Peyer's patch (tissue), 4 donors: ENCODE measurements at regions not wholly inside any gene's neighbourhood (a gene's known extent, or its start where the extent isn't known, plus 50 kb on each side); places are given as distances from the start of the nearest gene placed in this dataset.

Experiments used
- CTCF ChIP-seq, 6 experiments: fragments of 450-650 bp in 4 of 6; fragments of 200-600 bp in 2 of 6; sonication (generic) in 1 of 6; IDR thresholded peaks; one replicate each; pipeline ENCODE4 v1.5.1; 2017 to 2019; ENCODE audit warnings: antibody characterized with exemption in 6 of 6, mild to moderate bottlenecking in 3 of 6, moderate library complexity in 1 of 6
- POLR2A ChIP-seq, 2 donors: fragments of 450-650 bp; IDR thresholded peaks; one replicate each; pipeline ENCODE4 v1.5.1; 2017; ENCODE audit warnings: antibody characterized with exemption in 2 of 2, mild to moderate bottlenecking in 2 of 2, moderate library complexity in 2 of 2

DNA sequence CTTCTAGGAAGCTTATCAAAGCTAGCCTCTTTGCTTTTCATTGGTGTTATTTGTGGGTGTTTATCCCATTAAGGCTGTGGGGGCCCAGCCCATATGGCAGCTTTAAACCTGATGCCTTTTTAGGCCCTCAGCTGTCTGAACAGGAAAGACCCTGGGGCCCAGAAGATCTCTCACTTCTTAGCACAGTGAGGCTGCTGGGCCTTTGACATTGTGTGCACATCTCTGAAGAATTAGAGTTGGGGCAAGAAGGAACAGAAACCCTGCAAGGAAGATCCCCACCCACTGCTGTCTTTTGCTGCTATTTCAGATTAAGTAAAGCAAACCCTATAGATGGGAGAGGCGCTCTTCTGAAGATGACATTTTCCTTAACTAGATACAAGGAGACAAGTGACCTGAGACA is 250.0 kb downstream of the SMAD2 start:
- TF ChIP-seq CTCF (IDR thresholded peaks at IDR 0.05): no peak
- TF ChIP-seq POLR2A (IDR thresholded peaks at IDR 0.05): no peak
